Neutrophil (primary cell): ENCODE measurements at regions not wholly inside any gene's neighbourhood (a gene's known extent, or its start where the extent isn't known, plus 50 kb on each side); places are given as distances from the start of the nearest gene placed in this dataset.

Experiments
- H3K27ac ChIP-seq: fragments of 200-600 bp; sonication (generic); 2 replicates; pipeline ENCODE4 v1.5.1; 2016; ENCODE audit warnings: mild to moderate bottlenecking, moderate library complexity
- H3K27me3 ChIP-seq: fragments of 200-600 bp; sonication (generic); 2 replicates; pipeline ENCODE4 v1.6.0; 2016; ENCODE audit warnings: mild to moderate bottlenecking
- H3K36me3 ChIP-seq: fragments of 200-600 bp; sonication (generic); 2 replicates; pipeline ENCODE4 v1.5.1; 2017
- H3K4me1 ChIP-seq, 2 experiments: fragments of 200-600 bp in 1 of 2; sonication (generic) in 1 of 2; 1 replicate in 1 of 2; 2 replicates in 1 of 2; pipeline versions ENCODE4 v1.5.1 to v1.6.1; 2013 to 2016; ENCODE audit warnings: low read depth in 1 of 2, low read length in 1 of 2, mild to moderate bottlenecking in 1 of 2, moderate library complexity in 1 of 2; ENCODE audit not compliant: control insufficient read depth in 1 of 2, insufficient read depth in 1 of 2
- H3K4me3 ChIP-seq, 2 experiments: fragments of 200-600 bp in 1 of 2; sonication (generic) in 1 of 2; 1 replicate in 1 of 2; 2 replicates in 1 of 2; pipeline ENCODE4 v1.5.1; 2013 to 2016; ENCODE audit warnings: low read depth in 1 of 2, low read length in 1 of 2, mild to moderate bottlenecking in 1 of 2, moderate library complexity in 1 of 2
- H3K9me3 ChIP-seq: fragments of 200-600 bp; sonication (generic); 2 replicates; pipeline ENCODE4 v1.5.1; 2016
- TF ChIP-seq, protein P1 (sequence below): fragments of 200-600 bp; sonication (generic); IDR thresholded peaks from 2 replicates; pipeline ENCODE4 v1.5.1; 2016; ENCODE audit warnings: antibody characterized with exemption

DNA sequence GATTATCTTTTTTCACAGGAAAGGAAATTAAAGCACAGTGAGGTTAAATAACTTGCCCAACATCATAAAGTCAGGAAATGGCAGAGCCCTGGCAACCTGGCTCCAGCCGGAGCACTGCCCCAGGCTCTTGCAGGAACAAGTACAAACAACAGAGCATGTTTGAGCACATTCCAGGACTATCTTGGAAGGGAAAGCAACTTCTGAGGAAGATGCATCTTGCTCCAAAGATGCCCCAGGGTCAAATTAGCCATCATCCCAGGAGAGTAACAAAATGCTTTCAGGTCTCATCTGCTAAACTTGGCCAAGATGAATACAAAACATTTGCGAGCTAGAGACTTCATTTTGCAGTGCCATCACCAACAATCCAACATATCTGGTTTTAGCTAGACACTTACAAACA, 162.4 kb upstream of the LRRN1 start:
- Histone ChIP-seq H3K27ac (no peak overlapping the region), H3K36me3 (no peaks in the 10 kb centered on the region), H3K4me3 (no peak overlapping the region), H3K9me3 (no peaks in the 10 kb centered on the region), H3K27me3 (no peaks in the 10 kb centered on the region), H3K4me1 (peaks cover 9% of the 10 kb centered on the region in 2 experiments)
- TF ChIP-seq, protein P1, sequence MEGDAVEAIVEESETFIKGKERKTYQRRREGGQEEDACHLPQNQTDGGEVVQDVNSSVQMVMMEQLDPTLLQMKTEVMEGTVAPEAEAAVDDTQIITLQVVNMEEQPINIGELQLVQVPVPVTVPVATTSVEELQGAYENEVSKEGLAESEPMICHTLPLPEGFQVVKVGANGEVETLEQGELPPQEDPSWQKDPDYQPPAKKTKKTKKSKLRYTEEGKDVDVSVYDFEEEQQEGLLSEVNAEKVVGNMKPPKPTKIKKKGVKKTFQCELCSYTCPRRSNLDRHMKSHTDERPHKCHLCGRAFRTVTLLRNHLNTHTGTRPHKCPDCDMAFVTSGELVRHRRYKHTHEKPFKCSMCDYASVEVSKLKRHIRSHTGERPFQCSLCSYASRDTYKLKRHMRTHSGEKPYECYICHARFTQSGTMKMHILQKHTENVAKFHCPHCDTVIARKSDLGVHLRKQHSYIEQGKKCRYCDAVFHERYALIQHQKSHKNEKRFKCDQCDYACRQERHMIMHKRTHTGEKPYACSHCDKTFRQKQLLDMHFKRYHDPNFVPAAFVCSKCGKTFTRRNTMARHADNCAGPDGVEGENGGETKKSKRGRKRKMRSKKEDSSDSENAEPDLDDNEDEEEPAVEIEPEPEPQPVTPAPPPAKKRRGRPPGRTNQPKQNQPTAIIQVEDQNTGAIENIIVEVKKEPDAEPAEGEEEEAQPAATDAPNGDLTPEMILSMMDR, result no peak

GRCh38 chr3:3635109-3635508, 164.1 kb upstream of the LRRN1 start:
- H3K4me3 ChIP-seq, result no peak overlapping the region
- H3K27ac ChIP-seq, result no peak overlapping the region
- H3K27me3 ChIP-seq, result no peaks in the 10 kb centered on the region
- no peaks in the 10 kb centered on the region for H3K9me3 ChIP-seq
- H3K4me1 ChIP-seq, result peaks cover 9% of the 10 kb centered on the region in 2 experiments
- no peaks in the 10 kb centered on the region for H3K36me3 ChIP-seq
- TF ChIP-seq, protein P1, result no peak

DNA sequence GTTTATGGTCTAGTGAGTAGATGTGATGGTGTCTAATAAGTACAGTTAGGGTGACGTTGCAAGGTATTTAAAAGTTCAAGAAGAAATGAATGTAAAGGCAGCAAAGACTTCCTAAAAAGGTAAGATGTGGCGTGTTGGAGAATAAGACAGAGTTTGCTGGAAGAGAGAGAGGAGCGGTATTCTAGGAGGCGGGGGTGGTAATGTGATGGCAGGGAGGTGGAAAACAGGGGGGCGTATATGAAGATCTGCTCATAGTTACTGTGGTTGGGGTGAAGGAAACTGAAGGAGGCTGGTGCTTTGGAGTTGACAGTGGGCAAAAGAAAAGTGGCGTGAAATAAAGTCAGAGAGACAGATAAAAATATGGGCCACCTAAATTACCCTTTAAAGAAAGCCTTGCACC, 164.9 kb upstream of the LRRN1 start:
- no peaks in the 10 kb centered on the region for H3K36me3 ChIP-seq
- no peaks in the 10 kb centered on the region for H3K27me3 ChIP-seq
- no peaks in the 10 kb centered on the region for H3K9me3 ChIP-seq
- H3K4me1 ChIP-seq, result peaks cover 9% of the 10 kb centered on the region in 2 experiments
- no peak overlapping the region for H3K27ac ChIP-seq
- H3K4me3 ChIP-seq, result no peak overlapping the region
- TF ChIP-seq, protein P1, result no peak

GRCh38 chr3:3633761-3634160, 165.5 kb upstream of the LRRN1 start:
- H3K9me3 ChIP-seq, result no peaks in the 10 kb centered on the region

DNA sequence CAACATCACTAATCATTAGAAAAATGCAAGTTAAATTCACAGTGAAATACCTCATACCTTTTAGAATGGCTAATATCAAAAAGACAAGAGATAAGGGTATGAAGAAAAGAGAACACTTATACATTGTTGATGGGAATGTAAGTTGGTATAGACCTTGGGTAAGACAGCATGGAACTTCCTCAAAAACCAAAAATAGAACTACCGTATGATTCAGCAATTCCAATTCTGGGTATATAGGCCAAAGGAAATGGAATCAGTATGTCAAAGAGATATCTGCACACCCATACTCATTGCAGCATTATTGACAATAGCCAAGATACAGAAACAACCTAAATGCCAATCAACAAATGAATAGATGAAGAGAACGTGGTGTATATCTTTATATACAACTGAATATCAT, 166.8 kb upstream of the LRRN1 start:
- no peak overlapping the region for H3K4me3 ChIP-seq
- H3K4me1 ChIP-seq, result peaks cover 9% of the 10 kb centered on the region in 2 experiments
- H3K36me3 ChIP-seq, result no peaks in the 10 kb centered on the region
- TF ChIP-seq, protein P1, result no peak
- no peaks in the 10 kb centered on the region for H3K9me3 ChIP-seq
- no peaks in the 10 kb centered on the region for H3K27me3 ChIP-seq
- H3K27ac ChIP-seq, result peak overlapping the region; percentile 50

More at GRCh38 chr3:3633761-3634160, 165.5 kb upstream of the LRRN1 start:
- H3K27ac ChIP-seq, result no peak overlapping the region
- TF ChIP-seq, protein P1, result no peak
- H3K36me3 ChIP-seq, result no peaks in the 10 kb centered on the region
- H3K4me1 ChIP-seq, result peaks cover 9% of the 10 kb centered on the region in 2 experiments
- no peaks in the 10 kb centered on the region for H3K27me3 ChIP-seq
- H3K4me3 ChIP-seq, result no peak overlapping the region

DNA sequence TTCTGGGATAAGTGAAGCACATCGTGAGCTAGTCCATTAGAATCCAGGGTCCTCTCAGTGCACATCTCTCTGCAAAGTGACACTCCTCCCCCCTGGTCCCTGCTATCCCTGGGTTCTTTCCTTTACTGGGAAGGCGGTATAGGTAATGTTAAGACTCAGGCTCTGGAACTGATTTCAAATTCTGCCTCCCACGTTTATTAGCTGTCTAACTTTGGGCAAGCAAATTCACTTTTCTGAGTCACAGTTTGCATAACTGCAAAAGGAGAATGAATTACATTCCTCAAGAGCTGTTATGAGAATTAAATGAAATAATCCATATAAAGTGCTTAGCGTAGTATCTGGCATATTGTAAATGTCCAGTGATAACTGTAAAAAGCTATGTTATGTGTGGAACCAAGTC, 168.1 kb upstream of the LRRN1 start:
- Histone ChIP-seq H3K36me3 (no peaks in the 10 kb centered on the region), H3K9me3 (no peaks in the 10 kb centered on the region), H3K4me1 (peaks cover 9% of the 10 kb centered on the region in 2 experiments), H3K4me3 (no peak overlapping the region), H3K27ac (no peak overlapping the region), H3K27me3 (no peaks in the 10 kb centered on the region)
- TF ChIP-seq, protein P1, result no peak
